ENCODE measurements at regions not wholly inside any gene's neighbourhood (a gene's known extent, or its start where the extent isn't known, plus 50 kb on each side); places are given as distances from the start of the nearest gene placed in this dataset.
A peak's percentile ranks its signal among the peaks of the same experiment; 100 is the strongest.

DNA sequence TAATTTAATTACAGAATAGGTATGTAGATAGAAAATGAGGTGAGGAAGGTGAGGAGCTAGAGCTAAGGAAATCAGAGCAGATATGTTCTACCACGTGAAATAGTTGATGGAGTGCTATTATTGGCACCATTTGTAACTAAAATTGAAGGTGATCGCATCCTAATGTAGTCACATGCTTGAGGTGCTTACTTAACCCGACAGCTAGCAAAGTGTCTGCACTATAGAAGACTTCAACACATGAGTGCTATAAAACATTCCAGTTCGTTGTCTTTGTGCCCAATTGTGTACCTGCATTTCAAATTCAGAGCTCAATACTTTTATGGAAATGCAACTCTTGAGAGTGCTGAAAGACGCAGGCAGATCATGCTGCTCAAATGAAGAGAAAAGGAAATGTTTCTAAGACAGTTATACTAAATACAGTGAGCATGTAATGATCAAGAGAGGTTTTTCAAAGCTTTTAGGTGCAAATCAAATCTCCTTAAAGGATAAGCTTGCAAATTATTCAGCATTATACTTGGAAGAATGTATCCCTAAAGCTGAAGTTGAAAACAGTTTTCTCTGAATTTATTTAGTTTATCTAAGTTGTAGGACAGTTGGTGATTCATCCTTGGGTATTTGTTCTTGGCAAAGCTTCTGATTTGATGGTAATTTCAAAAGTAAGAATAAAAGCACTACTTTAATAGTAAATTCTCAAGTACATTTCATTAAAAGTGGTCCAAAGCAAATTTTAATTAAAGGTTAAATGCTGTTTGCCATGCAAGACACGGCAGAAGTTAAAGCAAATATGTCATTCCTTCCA lies 223.9 kb upstream of the EPHA5 start:
- no peak for DNase-seq (ENCODE audit: low spot score)

DNA sequence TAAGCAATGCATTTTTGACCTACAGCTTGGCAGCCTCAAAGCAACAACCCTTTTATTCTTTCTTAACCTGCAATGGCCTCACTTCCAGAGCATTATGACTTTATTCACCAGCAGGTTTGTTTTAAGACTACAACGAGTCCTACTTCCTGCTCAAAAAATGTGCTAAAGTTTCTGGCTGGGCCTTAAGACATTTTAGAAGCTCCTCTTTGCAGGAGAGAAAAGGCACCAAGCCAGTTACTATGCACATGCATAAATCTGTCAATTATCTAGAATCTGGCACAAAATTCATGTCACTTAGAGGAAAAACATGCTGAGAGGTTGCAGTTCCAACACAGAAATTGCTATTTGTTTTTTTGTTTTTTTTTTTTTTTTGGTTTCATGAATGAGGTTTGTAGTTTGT lies 223.0 kb upstream of the EPHA5 start:
- no peak for DNase-seq (ENCODE audit: low spot score)

DNA sequence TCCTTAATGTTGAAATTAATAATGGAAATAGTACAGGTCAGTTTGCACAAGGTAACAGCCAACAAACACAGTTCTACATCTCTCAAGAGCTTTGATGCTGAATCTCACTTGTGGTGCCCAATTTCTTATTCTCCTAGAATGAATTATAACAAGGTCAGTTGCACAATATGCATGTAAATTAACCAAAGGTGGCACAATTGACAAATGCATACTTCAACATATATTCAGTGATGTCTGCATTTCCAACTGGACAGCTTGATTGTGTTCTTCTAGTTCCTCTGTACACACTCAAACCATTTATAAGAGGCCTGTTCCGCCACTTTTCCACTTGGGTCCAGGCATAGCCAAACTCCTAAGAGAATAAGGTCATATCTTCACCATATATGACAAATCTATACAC lies 210.3 kb upstream of the EPHA5 start:
- no peak for DNase-seq (ENCODE audit: low spot score)

DNA sequence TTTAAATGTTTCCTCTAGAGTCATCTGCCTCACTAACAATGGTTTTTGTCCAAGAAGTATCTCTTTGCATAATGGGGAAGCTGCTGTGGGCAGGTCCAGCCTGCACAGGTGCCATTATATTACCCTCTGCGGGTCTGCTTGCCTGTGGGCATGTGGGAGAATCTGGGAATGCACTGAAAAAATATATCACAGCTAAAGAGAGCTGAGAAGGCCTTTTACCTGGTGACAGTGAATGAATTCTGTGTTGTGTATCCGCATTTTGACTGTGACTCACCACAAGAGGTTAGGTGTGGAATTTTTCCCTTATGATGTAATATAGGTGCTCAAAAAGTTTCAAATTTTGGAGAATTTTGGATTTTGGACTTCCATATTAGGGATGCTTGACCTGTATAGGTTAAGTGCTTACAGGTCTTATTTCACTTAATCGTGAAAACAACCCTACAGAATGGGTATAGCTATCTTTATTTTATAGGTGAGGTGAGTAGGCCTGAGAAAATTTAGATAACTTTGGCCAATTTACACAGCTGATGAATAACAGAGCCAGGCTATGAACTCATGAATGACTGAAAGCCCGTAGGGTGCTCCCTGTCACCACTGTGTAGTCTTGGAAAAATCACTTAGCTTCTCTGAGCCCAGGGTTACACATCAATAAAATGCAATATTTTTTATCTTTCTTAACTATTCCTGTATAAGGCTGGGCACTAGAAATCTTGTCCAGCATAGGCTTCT lies 198.0 kb upstream of the EPHA5 start:
- DNase-seq (ENCODE audit: low spot score), result no peak

DNA sequence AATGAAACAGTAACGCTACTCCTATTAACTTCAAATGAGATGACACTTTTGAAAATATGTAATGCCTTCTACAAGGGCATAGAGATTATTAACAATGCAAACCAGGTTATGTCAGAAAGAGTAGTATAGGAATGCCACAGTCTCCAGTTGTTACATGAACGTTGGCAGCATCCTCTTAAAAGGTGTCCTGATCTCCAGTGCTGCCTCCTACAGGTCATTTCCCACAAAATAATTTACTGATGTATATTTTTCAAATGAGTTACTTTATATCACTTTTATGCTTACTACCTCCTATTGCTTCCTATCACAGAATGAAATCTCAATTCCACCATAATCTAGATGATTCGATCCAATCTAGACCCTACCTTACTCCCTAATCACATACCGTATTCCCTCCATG lies 195.2 kb upstream of the EPHA5 start:
- DNase-seq (ENCODE audit: low spot score), result peak; percentile 13

DNA sequence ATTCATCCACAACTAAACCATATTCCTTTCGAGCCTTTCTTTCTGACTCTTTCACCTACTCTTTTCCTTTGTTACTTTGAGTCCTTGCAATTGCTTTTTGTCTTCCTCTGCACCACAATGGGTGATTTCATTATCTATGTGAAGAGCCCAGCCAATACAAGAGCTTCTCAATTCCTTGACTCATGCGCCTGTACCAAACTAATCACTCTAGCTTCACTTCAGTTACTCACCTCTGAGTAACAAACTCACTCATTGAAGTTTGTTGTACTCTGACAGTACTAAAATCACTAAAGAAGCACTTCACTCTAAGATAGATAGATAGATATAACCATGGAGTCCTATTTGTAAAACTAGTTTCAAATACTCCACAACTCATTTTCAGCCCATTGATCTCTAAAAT lies 191.7 kb upstream of the EPHA5 start:
- no peak for DNase-seq (ENCODE audit: low spot score)

DNA sequence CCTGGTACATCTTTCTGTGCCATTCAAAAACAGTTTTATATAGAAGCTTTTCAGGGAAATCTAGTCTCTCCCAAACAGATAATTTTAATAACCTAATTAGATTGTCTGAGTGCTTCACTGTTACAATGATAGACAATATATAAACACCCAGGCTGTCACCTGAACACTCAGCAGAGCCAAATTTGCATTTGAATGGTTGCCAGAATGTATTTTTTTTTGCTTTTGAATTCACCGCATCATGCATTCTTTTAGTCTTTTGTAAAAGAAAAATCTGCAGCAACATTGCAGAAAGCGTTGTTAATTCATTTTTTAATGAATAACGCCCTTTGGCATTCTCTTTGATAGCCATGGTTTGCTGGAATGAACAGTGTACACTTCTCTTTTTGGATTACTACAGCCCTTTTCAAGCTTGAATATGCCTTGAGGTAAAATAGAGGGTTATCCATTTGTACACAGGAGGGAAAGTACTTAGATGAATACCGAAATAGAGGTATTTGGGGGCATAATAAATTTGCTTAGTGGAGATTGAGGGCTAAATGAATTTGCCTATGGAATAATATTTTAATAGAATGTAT lies 175.0 kb upstream of the EPHA5 start:
- DNase-seq (ENCODE audit: low spot score), result no peak

DNA sequence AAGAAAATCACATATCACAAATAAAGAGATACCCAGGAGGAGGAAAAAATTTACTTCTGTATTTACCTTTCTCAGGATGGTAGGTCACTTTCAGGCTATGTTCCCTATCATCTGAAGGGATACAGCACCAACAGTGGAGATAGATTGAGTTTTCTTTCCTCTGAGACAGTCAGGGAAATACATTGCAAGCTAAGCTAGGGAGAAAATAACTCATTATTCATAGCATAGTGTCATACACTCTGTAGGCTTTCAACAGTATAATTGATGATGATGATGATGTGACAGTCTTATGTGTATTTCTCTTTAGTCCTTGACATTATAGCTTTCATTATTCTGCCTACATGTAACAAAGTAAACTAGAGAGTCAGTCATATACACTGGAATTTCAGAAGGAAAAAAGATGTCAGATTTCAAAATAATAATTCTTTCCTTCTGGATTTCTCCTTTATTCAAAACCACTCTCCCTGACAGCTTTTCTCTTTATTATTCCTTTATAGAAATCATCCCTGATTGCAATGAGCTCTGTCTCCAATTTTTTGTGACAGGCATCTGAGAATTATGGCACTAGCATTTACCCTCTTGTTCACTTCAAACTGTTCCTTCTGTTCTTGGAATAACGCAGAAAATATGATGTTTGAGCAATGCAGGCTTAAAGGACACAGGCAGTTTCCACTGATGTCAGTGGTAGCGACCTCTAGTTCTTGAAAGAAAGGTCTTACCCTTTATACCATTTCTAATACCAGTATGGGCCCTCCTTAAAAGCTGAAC lies 169.1 kb upstream of the EPHA5 start:
- DNase-seq (ENCODE audit: low spot score), result no peak

DNA sequence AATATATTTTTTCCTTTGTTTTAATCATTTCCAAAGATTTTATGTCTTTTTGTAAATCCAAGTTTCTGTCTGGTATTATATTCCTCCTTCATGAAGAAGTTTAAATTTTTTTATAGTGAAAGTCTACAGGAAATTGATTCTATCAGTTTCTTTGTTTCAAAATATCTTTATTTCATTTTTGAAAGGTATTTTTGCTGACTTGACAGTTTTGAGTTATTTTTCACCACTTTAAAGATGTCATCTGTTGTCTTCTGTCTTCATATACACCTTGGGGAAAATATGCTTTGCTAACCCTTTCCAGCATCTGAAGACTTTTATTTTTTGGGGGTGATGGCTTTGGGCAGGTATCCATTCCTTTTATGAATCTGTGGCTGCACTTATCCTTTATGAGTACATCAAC lies 164.4 kb upstream of the EPHA5 start:
- DNase-seq (ENCODE audit: low spot score), result no peak

DNA sequence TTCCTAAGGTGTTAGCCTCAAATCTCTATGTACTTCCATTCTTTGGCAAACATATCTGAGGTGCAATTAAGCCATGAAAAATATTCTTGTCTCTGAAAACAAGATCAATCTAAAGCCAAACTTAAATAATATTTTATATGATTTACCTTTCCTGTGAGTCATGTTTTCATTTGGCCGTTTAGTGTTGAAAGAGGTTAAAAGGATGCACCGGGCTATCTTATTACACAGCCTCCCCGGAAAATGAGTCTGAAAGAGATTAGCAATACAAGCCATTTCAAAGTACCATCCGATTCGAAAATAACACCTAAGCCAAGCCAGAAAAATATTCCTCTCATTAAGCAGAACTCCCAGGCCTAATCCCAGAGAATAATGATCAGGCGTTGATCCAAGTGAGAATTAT lies 161.5 kb upstream of the EPHA5 start:
- DNase-seq (ENCODE audit: low spot score), result no peak

DNA sequence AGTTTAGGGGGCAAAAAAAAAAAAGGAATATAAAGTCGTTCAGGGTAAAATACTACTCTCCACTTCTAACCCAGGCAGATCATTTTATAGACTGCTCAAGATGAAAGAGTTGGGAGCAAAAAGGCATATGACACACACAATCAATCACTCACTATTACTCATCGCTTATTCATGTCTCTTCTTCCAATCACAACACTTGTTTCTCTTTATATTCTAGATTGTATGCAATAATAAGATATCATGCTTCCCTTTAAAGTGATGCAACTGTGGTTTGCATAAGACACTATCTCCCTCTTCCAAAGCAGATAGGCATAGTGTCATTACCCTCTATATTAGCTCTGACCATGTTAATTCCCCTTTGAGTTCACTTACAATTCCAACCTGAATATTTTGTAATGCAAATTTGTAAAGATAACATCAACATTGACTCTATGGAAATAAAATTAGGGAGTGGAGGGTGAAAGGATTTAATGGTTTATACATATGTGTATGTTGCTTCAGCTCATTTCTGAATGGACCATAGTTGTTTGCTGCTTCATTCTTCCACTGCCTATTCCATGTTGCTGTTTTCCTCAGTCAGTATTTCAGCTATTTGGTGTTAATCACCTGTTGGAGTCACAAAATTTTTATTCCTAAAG lies 154.9 kb upstream of the EPHA5 start:
- no peak for DNase-seq (ENCODE audit: low spot score)

DNA sequence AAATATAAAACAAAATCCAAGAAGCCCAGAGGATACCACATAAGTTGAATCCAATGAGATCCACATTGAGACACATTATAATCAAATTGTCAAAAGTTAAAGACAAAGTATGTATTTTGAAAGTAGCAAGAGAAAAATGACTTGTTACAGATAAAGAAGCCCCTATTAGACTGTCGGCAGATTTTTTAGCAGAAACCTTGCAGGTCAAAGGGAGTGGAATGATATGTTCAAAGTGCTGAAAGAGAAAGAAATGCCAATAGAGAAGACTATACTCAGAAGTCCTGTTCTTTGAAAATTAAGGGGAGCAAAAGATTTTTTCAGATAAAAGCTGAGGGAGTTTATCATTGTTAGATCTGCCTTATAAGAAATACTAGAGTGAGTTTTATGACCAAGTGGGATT lies 148.9 kb upstream of the EPHA5 start:
- no peak for DNase-seq (ENCODE audit: low spot score)

DNA sequence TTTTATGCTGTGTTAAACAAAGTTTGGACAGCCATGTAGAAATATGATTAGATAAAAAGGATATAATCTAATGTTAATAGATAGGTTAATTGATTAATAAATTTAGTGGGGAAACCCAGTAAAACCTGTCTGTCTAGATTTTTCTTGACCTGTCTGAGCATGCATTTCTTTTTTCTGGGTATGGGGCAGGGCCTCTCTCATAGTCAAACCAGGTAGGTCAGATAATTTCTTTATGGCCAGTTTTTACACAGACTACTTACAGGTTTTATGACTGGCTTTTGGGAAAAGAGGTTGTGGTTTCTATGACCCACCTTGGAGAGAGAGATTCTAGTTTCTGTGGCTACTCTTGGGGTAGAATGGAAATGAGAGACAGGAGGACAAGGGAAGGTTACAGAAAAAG lies 135.6 kb upstream of the EPHA5 start:
- DNase-seq (ENCODE audit: low spot score), result no peak

DNA sequence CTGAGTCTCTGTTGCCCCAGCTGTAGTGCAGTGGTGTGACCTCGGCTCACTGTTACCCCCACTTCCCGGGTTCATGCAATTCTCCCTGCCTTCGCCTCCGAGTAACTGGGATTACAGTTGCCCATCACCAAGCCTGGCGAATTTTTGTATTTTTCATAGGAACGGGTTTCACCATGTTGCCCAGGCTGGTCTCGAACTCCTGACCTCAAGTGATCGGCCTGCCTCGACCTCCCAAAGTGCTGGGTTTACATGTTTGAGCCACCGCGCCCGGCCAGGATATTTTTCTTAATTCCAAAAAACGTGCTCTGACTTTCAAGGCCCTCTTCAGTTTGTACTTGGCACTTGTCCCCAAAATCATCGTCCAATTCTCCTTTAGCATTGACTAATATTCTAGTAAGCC lies 129.2 kb upstream of the EPHA5 start:
- DNase-seq (ENCODE audit: low spot score), result no peak

DNA sequence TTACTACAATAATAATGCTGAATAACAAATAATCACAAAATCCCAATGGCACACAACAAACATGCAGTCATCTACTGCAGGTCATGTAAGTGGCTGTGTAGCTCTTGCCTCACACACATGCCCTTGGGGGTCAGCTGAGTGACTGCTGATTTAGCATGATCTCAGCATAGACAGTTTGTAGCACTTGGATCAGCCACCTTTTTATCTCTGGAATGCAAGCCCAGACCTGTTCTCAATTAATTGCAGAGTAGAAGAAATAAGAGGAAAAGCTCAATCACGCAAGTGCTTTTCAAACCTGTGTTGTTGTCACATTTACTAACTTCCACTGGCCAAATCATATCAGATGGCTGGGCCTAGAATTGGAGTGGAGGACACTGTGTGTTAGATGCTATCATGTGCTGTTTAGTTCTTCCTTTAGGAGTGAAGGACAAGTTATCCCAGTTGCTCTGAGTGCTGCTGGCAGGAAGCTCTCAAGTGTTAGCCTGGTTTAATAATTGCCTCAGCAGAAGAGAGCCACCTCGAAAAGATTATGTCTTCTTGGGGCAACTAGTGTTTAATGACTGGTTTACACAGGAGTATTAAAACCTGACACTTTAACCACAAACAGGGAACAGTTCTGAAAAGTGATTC lies 128.3 kb upstream of the EPHA5 start:
- no peak for DNase-seq (ENCODE audit: low spot score)

DNA sequence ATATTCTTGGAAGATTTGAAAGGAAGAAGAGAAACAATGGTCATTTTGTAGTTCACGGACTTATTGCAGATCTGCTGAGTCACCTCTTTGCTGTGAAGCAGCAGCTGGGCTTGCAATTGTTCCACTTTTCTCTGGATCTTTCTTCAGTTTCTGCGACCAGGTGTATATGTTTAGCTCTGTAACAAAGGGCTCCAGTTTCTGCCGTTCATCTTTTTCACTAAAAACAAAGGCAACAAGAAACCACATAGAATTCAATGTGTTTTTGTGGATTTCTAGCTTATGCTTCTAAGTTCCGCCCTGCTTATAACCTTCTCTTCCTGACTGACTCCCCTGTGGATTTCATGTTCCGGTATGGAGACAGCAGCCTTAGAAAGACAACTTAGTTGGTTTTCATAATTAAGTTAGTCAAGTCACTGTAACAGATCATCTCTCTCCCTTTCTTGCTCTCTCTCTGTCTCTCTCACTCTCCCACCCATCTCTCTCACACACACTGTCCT lies 121.6 kb upstream of the EPHA5 start:
- DNase-seq (ENCODE audit: low spot score), result peak; percentile 7

DNA sequence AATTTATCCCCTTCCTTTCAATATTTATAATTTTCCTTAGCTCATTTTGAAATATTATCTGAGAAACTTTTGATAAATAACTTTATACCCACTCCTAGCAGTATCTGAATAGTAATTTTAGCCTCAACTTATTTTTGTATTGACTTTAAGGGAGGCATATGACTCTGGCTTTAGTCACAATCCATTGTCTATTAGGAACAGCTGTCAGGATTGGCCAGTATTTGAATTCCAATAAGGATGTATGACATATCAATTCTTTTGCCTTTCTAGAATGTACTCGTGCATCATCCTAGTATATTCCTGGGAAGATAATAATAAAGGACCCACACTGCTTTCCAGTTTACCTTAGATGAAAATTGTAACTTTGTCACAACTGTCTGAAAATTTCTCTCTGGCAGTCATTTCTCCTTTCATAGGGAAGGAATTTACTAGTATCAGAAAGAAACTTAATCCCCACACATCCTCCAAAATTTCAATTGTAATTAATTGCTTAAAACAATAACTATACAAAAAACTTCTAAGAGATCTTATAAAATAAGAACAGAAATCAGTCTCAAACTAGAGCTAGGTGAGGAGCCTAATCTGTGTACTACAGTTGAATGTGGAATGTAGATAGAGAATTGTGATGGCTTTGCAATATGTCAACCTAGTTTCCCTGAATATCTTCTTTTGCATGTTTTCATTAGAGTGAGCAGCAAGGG lies 121.0 kb upstream of the EPHA5 start:
- no peak for DNase-seq (ENCODE audit: low spot score)

DNA sequence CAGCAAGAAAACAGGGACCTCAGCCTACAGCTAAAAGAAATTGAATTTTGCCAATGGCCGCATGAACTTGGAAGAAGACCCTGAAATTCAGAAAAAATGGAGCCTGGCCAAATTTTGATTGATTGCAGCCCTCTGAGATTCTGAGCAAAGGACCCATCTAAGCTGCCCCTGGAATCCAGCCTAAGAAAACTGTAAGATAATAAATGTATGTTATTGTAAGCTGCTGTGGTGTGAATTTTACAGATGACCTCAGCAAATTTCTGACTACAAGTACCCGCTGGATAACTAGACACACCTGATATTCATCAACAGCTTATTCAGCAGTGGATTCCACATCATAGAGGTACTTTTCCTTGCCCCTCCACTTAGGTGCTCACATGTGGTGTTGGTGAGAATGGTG lies 119.5 kb upstream of the EPHA5 start:
- no peak for DNase-seq (ENCODE audit: low spot score)

DNA sequence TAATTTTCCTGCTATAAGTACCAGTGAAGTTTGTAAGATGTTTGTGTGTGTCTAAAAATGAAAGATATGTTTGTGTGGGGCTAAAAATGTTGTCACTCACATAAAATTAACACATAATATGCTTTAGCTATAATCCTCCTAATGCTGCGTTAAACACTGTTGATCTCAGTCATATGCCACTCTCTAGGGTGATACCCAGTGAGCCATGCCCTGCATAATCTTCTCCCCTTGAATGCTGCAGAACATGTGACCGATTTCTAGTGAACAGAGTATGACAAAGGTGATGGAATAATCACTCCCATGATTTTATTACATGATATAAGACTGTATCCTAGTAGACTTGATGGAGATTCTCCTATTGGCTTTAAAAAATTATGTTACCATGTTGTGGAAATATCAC lies 119.1 kb upstream of the EPHA5 start:
- DNase-seq (ENCODE audit: low spot score), result no peak

DNA sequence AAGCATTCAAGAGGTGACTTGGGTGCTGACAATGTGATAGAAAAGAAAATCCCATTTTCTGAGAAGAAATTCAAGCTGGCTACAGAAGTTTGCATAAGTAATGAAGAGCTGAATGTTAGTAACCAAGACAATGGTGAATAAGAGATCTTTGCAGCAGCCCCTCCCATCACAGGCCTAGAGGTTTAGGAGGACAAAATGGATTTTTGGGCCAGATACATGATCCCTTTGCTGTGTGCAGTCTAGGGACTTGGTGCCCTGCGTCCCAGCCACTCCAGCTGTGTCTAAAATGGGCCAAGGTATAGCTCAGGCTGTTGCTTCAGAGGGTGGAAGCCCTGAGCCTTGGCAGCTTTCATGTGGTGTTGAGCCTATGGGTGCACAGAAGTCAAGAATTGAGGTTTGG lies 107.0 kb upstream of the EPHA5 start:
- DNase-seq (ENCODE audit: low spot score), result no peak

DNA sequence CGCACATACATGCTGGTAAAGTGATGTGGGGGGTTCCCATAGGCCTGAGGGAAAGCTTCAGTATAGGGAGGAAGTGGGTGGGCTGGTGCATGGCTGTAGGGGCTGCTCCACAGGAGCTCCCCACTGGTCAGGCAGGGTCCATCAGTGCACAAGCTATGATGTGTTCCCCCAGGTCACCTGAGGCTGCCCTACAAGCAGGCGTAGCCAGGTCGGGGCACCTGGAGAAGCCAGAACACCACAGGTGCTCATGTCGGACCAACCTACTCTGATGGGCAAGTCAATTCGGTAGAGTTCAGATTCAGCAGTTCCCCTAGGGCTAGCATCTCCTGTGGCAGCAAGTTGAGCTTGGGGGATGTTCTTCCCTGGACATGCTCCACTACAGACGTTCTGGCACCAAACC lies 103.3 kb upstream of the EPHA5 start:
- DNase-seq (ENCODE audit: low spot score), result no peak

All from iPS-NIHi11 (cell line).